K562 (cell line): ENCODE measurements at regions not wholly inside any gene's neighbourhood (a gene's known extent, or its start where the extent isn't known, plus 50 kb on each side); places are given as distances from the start of the nearest gene placed in this dataset.

Source experiments
- ATAC-seq: fragments of 200-7000 bp; cut with Tn5 transposase; 3 replicates; pipeline ENCODE4 v1.9.1; 2020; ENCODE audit warnings: moderate library complexity
- BruUV-seq: library from RNA; stranded (reverse); fragments of 400-500 nt; replicated peaks from 2 replicates; lab custom pipeline; 2021; lab: Mats Ljungman, UMichigan
- CTCF ChIA-PET: fragments of 300-600 bp; formaldehyde crosslinking; extraction: SDS; loops from one replicate; lab custom pipeline; 2021; ENCODE audit warnings: low intra/inter-chr PET ratio; lab: Yijun Ruan, JAX
- POLR2A ChIA-PET: fragments of 300-600, 350-650 bp; sonication (Branson Sonifier 250); formaldehyde crosslinking; extraction: SDS; loops from one replicate; lab custom pipeline; 2021; ENCODE audit warnings: antibody characterized with exemption, inconsistent platforms; lab: Yijun Ruan, JAX
- DNase-seq, 4 experiments: peaks; one replicate each; pipeline versions ENCODE4 v3.0.0 to v3.0.0-alpha.2; 2011 to 2018; ENCODE audit warnings: low spot score in 3 of 4, mixed read lengths in 3 of 4; ENCODE audit errors: extremely low read depth in 1 of 4
- FAIRE-seq: peaks from 2 replicates; lab custom pipeline; 2011; peaks lifted over from hg19 to GRCh38; lab: Jason Lieb, UNC
- H2AFZ ChIP-seq: 2 replicates; pipeline ENCODE4 v1.6.0; 2011; ENCODE audit warnings: low read depth, low read length, control low read depth, inconsistent platforms
- H3K27ac ChIP-seq: fragments of 200-600 bp; 3 replicates; pipeline ENCODE4 v1.8.0; 2011; ENCODE audit warnings: low read depth, mild to moderate bottlenecking, control low read depth, inconsistent platforms, low read length, moderate library complexity, mixed read lengths; ENCODE audit errors: extremely low read depth
- H3K27me3 ChIP-seq, 2 experiments: fragments of 300-600 bp in 1 of 2; 2 replicates in 1 of 2; 3 replicates in 1 of 2; pipeline versions ENCODE4 v1.6.0 to v1.8.0; 2011; ENCODE audit warnings: inconsistent platforms in 2 of 2, low read length in 2 of 2, mild to moderate bottlenecking in 1 of 2, mixed read lengths in 1 of 2, moderate library complexity in 1 of 2; ENCODE audit not compliant: control insufficient read depth in 2 of 2, insufficient read depth in 2 of 2
- H3K36me3 ChIP-seq: fragments of 300-600 bp; 3 replicates; pipeline ENCODE4 v1.8.0; 2011; ENCODE audit warnings: mild to moderate bottlenecking, low read length, inconsistent platforms; ENCODE audit not compliant: control insufficient read depth, insufficient read depth
- H3K4me1 ChIP-seq, 2 experiments: fragments of 200-600 bp in 1 of 2; replicated peaks in 1 of 2; 2 replicates in 1 of 2; 3 replicates in 1 of 2; pipeline versions ENCODE4 v1.5.1 to v1.8.0; 2011; ENCODE audit warnings: inconsistent platforms in 2 of 2, low read length in 2 of 2, mild to moderate bottlenecking in 1 of 2, mixed read lengths in 1 of 2, moderate library complexity in 1 of 2; ENCODE audit not compliant: control insufficient read depth in 2 of 2, insufficient read depth in 2 of 2
- H3K4me2 ChIP-seq: 2 replicates; pipeline ENCODE4 v1.6.1; 2011; ENCODE audit warnings: low read length, control low read depth, inconsistent platforms, mixed read lengths; ENCODE audit not compliant: insufficient read depth
- H3K4me3 ChIP-seq: fragments of 200-600 bp; sonication (generic), shearing (Covaris generic); 2 replicates; pipeline ENCODE4 v1.5.1; 2016; ENCODE audit warnings: control low read depth, inconsistent platforms
- H3K79me2 ChIP-seq: fragments of 200-600 bp; 3 replicates; pipeline ENCODE4 v1.8.0; 2011; ENCODE audit warnings: low read length, inconsistent platforms; ENCODE audit not compliant: control insufficient read depth, insufficient read depth
- H3K9ac ChIP-seq, 2 experiments: 2 replicates each; pipeline versions ENCODE4 v1.6.0 to v1.6.1; 2011; ENCODE audit warnings: low read depth in 2 of 2, low read length in 2 of 2, control low read depth in 1 of 2, inconsistent platforms in 1 of 2, mild to moderate bottlenecking in 1 of 2, mixed read lengths in 1 of 2; ENCODE audit not compliant: insufficient read depth in 1 of 2
- H3K9me1 ChIP-seq: one replicate; pipeline ENCODE4 v1.6.0; 2011; ENCODE audit warnings: inconsistent platforms, mild to moderate bottlenecking, low read length, moderate library complexity; ENCODE audit not compliant: control insufficient read depth, insufficient read depth
- H3K9me3 ChIP-seq: replicated peaks from 2 replicates; pipeline ENCODE4 v1.5.1; 2011; ENCODE audit warnings: low read depth, low read length, inconsistent platforms; ENCODE audit not compliant: control insufficient read depth, insufficient read depth
- H4K20me1 ChIP-seq: replicated peaks from 2 replicates; pipeline ENCODE4 v1.6.1; 2011; ENCODE audit warnings: low read length, inconsistent platforms, mixed read lengths; ENCODE audit not compliant: control insufficient read depth, insufficient read depth
- CEBPB ChIP-seq: fragments of 450-650 bp; IDR thresholded peaks from 2 replicates; pipeline ENCODE4 v1.6.1; 2016; ENCODE audit warnings: missing genetic modification characterization, missing compliant biosample characterization
- CEBPG ChIP-seq, 3 experiments: fragments of 200-800 bp in 1 of 3; sonication (Bioruptor generic) in 1 of 3; sonication (generic) in 1 of 3; formaldehyde crosslinking in 1 of 3; IDR thresholded peaks in 2 of 3; conservative IDR thresholded peaks in 1 of 3; 2 replicates each; pipeline versions ENCODE4 v1.6.1 to v1.8.0; 2016 to 2022; ENCODE audit warnings: missing compliant biosample characterization in 2 of 3, missing genetic modification characterization in 2 of 3, mild to moderate bottlenecking in 1 of 3, missing genetic modification reagents in 1 of 3
- JUN ChIP-seq, 2 experiments: sonication (generic) in 1 of 2; formaldehyde crosslinking in 1 of 2; IDR thresholded peaks; 2 replicates each; pipeline versions ENCODE4 v1.6.1 to v1.8.0; 2012 to 2022; ENCODE audit warnings: borderline replicate concordance in 2 of 2, mild to moderate bottlenecking in 2 of 2, improper control_type of control experiment in 1 of 2, low read depth in 1 of 2, low read length in 1 of 2, missing genetic modification reagents in 1 of 2
- PHB2 ChIP-seq: fragments of 450-650 bp; IDR thresholded peaks from 2 replicates; pipeline ENCODE4 v1.6.1; 2017; ENCODE audit warnings: low read depth
- TRIM24 ChIP-seq, 2 experiments: fragments of 450-650 bp; IDR thresholded peaks; 2 replicates each; pipeline ENCODE4 v1.6.1; 2016
- ZFPM2 ChIP-seq: fragments of 250-450 bp; sonication (Bioruptor Pico); IDR thresholded peaks from 2 replicates; pipeline ENCODE4 v1.5.1; 2022; ENCODE audit warnings: mild to moderate bottlenecking
- ZNF24 ChIP-seq: fragments of 450-650 bp; IDR thresholded peaks from 2 replicates; pipeline ENCODE4 v1.6.1; 2016
- ZNF347 ChIP-seq: fragments of 450-650 bp; formaldehyde crosslinking; IDR thresholded peaks from 2 replicates; pipeline ENCODE4 v1.4.0; 2020; ENCODE audit warnings: low read depth, mild to moderate bottlenecking, moderate library complexity
- WGBS: fragments of 100-300 bp; shearing (Covaris generic); methylation state at CpG from one replicate; pipeline ENCODE4 v1.1.6; 2016; ENCODE audit warnings: low coverage, mixed read lengths; ENCODE audit not compliant: insufficient coverage; ENCODE audit errors: missing lambda C conversion rate; 5-methylcytosine and 5-hydroxymethylcytosine counted together
- in situ Hi-C: fragments of 300-500 bp; cut with MboI; formaldehyde crosslinking; loops from 4 replicates; pipeline ENCODE4 v1.15.0; 2018; ENCODE audit warnings: inconsistent platforms, mixed read lengths
- intact Hi-C: fragments of 100-400 bp; cut with micrococcal nuclease; formaldehyde crosslinking; loops from 2 replicates; pipeline ENCODE4 v1.14.2; 2022
- TF ChIP-seq, protein P1 (sequence below), 2 experiments: IDR thresholded peaks in 1 of 2; conservative IDR thresholded peaks in 1 of 2; 2 replicates each; pipeline ENCODE4 v1.6.1; 2016; ENCODE audit warnings: low read depth in 2 of 2, mild to moderate bottlenecking in 1 of 2, missing compliant biosample characterization in 1 of 2, missing genetic modification characterization in 1 of 2, moderate library complexity in 1 of 2

DNA sequence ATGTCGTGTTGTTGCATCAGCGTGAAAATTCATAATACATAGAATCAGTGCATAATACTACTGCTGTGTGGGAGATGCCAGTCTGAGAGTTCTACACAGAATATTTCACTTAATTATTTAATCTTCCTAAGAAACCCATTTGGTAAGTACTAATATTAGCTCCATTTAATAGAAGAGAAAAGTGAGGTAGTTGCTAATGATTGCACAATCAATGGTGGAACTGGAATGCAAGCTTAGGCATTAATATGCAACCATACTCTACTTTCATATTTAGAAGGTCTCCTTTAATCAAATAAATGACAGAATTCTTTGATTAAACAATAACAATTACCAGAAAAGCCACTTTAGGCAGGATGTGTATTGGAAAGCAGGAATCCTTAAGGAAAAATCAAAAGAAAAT, 660.7 kb upstream of the PHF14 start:
- DNase-seq (no peak), ATAC-seq (no peak), FAIRE-seq (no peak)
- TF ChIP-seq TRIM24 (IDR thresholded peaks at IDR 0.05) (peak in 1 of 2 experiments; percentile 20; a peak in 1 of 4 replicates), CEBPG (CRISPR knock-in tag; IDR thresholded peaks at IDR 0.05) (no peak), CEBPG (tag; conservative IDR thresholded peaks at IDR 0.05 in 1 of 2, IDR thresholded peaks at IDR 0.05 in 1 of 2) (peak; percentile 23 to 84; a peak in 2 of 4 replicates), CEBPB (tag) (peak; percentile 77), ZNF24 (no peak), ZNF347 (no peak), ZFPM2 (CRISPR knock-in tag) (no peak)
- 0% methylated on average over 2 of the region's 2 CpGs for WGBS
- Histone ChIP-seq H4K20me1 (no peaks in the 10 kb centered on the region), H3K4me2 (no peak overlapping the region), H3K4me3 (no peak overlapping the region), H3K27me3 (no peaks in the 10 kb centered on the region), H3K79me2 (no peaks in the 10 kb centered on the region), H3K9ac (no peak overlapping the region), H3K4me1 (no peaks in the 10 kb centered on the region), H3K36me3 (no peaks in the 10 kb centered on the region), H3K9me1 (no peaks in the 10 kb centered on the region), H2AFZ (no peak overlapping the region), H3K27ac (no peak overlapping the region), H3K9me3 (no peaks in the 10 kb centered on the region)
- in situ Hi-C loops (no loop called here), intact Hi-C loops (no loop called here)
- ChIA-PET CTCF (no interaction called here), POLR2A (no interaction called here)
- no TSS peak for BruUV-seq

DNA sequence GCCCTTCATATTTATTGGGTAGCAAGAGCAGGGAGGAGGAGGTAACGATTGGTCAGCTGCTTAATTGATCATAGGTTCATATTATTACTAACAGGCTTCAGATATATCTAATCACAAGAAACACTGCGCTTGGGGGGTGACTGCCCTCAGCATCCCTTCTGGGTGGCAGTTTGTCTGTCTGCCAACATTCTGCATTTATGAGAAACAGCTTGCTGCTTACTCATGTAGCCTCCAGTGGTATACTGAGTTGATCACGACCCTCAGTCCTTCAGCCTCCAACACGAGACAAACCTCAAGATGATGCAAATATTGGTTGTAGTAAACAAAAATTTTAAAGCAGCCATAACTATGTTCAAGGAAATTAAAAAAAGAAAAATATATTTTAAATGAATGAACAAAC, 657.8 kb upstream of the PHF14 start:
- ATAC-seq (no peak), FAIRE-seq (no peak), DNase-seq (no peak)
- in situ Hi-C loops (no loop called here), intact Hi-C loops (no loop called here)
- Histone ChIP-seq H3K4me3 (no peak overlapping the region), H3K27ac (no peak overlapping the region), H3K9me1 (no peaks in the 10 kb centered on the region), H3K27me3 (no peaks in the 10 kb centered on the region), H3K4me2 (no peak overlapping the region), H3K4me1 (no peaks in the 10 kb centered on the region), H3K79me2 (no peaks in the 10 kb centered on the region), H3K9ac (no peak overlapping the region), H3K36me3 (no peaks in the 10 kb centered on the region), H4K20me1 (no peaks in the 10 kb centered on the region), H2AFZ (no peak overlapping the region), H3K9me3 (no peaks in the 10 kb centered on the region)
- TF ChIP-seq JUN (IDR thresholded peaks at IDR 0.05; ENCODE audit: borderline replicate concordance, low read depth, low read length) (no peak), JUN (CRISPR knock-in tag; IDR thresholded peaks at IDR 0.05; ENCODE audit: borderline replicate concordance) (no peak), PHB2 (no peak)
- TF ChIP-seq, protein P1, sequence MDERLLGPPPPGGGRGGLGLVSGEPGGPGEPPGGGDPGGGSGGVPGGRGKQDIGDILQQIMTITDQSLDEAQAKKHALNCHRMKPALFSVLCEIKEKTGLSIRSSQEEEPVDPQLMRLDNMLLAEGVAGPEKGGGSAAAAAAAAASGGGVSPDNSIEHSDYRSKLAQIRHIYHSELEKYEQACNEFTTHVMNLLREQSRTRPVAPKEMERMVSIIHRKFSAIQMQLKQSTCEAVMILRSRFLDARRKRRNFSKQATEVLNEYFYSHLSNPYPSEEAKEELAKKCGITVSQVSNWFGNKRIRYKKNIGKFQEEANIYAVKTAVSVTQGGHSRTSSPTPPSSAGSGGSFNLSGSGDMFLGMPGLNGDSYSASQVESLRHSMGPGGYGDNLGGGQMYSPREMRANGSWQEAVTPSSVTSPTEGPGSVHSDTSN (CRISPR knock-in tag; IDR thresholded peaks at IDR 0.05; ENCODE audit: low read depth), result no peak
- TF ChIP-seq, protein P1 (tag; conservative IDR thresholded peaks at IDR 0.05; ENCODE audit: low read depth), result no peak
- 0% methylated on average over 4 of the region's 4 CpGs for WGBS
- ChIA-PET POLR2A (no interaction called here), CTCF (no interaction called here)
- BruUV-seq, result no TSS peak
